Gastroesophageal sphincter (tissue), 4 donors: ENCODE measurements at regions not wholly inside any gene's neighbourhood (a gene's known extent, or its start where the extent isn't known, plus 50 kb on each side); places are given as distances from the start of the nearest gene placed in this dataset.

Experiments used
- ATAC-seq: fragments of 150-250 bp; one replicate; pipeline ENCODE4 v1.9.1; 2016; ENCODE audit warnings: mild to moderate bottlenecking, moderate library complexity
- H3K27ac ChIP-seq, 4 donors: fragments of 200-600 bp; sonication (generic) in 3 of 4; 1 replicate in 3 of 4; 2 replicates in 1 of 4; pipeline ENCODE4 v1.5.1; 2016 to 2019
- H3K27me3 ChIP-seq: fragments of 200-600 bp; sonication (generic); one replicate; pipeline ENCODE4 v1.5.1; 2019
- H3K36me3 ChIP-seq, 2 donors: fragments of 200-600 bp; sonication (generic); one replicate each; pipeline ENCODE4 v1.5.1; 2019; ENCODE audit warnings: control low read depth in 1 of 2
- H3K4me1 ChIP-seq, 3 donors: fragments of 200-600 bp; sonication (generic); 1 replicate in 2 of 3; 2 replicates in 1 of 3; pipeline ENCODE4 v1.5.1; 2016 to 2019; ENCODE audit warnings: control low read depth in 2 of 3
- H3K4me3 ChIP-seq, 2 donors: fragments of 200-600 bp; sonication (generic); one replicate each; pipeline ENCODE4 v1.5.1; 2019; ENCODE audit warnings: mild to moderate bottlenecking in 1 of 2, moderate library complexity in 1 of 2
- H3K9me3 ChIP-seq, 3 donors: fragments of 200-600 bp; sonication (generic); one replicate each; pipeline ENCODE4 v1.5.1; 2017 to 2019; ENCODE audit warnings: control low read depth in 2 of 3
- EP300 ChIP-seq: sonication (generic); formaldehyde crosslinking; IDR thresholded peaks from one replicate; pipeline ENCODE4 v1.6.1; 2017; ENCODE audit warnings: antibody characterized with exemption, mild to moderate bottlenecking
- POLR2A ChIP-seq, 2 donors: fragments of 450-650 bp; IDR thresholded peaks; one replicate each; pipeline ENCODE4 v1.6.1; 2017; ENCODE audit warnings: antibody characterized with exemption in 2 of 2, mild to moderate bottlenecking in 2 of 2, moderate library complexity in 1 of 2
- POLR2AphosphoS5 ChIP-seq: sonication (generic); formaldehyde crosslinking; IDR thresholded peaks from one replicate; pipeline ENCODE4 v1.6.1; 2017; ENCODE audit warnings: antibody characterized with exemption
- WGBS, 2 donors: methylation state at CpG; one replicate each; pipeline ENCODE4 v1.1.5; 2018; ENCODE audit warnings: low coverage in 1 of 2; 5-methylcytosine and 5-hydroxymethylcytosine counted together
- TF ChIP-seq, protein P1 (sequence below), 4 experiments: fragments of 200-600 bp in 2 of 4; fragments of 450-650 bp in 2 of 4; sonication (generic) in 1 of 4; IDR thresholded peaks; one replicate each; pipeline ENCODE4 v1.5.1; 2017 to 2019; ENCODE audit warnings: antibody characterized with exemption in 4 of 4, mild to moderate bottlenecking in 2 of 4, moderate library complexity in 2 of 4

DNA sequence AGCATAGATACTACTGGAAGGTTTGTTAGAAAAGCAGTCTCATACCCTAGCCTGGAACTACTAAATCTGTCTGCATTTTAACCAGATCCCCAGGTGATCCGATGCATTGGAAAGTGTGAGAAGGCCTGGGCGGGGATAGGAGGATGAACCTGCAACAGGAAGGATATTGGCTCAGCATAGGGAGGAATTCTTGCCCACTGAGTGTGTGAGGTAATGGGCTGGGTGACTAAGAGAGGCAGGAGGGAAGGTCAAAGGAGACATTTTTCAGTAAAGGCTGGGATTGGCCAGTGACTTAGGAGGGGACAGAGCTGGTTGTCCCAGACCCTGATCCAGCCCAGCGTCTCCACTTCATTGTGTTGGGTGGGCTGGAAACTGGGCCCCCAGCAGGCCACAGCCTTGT lies 191.0 kb upstream of the LRFN2 start:
- 83 to 100% methylated on average over 1 to 3 of the region's 3 CpGs for WGBS, 2 donors
- TF ChIP-seq, protein P1, sequence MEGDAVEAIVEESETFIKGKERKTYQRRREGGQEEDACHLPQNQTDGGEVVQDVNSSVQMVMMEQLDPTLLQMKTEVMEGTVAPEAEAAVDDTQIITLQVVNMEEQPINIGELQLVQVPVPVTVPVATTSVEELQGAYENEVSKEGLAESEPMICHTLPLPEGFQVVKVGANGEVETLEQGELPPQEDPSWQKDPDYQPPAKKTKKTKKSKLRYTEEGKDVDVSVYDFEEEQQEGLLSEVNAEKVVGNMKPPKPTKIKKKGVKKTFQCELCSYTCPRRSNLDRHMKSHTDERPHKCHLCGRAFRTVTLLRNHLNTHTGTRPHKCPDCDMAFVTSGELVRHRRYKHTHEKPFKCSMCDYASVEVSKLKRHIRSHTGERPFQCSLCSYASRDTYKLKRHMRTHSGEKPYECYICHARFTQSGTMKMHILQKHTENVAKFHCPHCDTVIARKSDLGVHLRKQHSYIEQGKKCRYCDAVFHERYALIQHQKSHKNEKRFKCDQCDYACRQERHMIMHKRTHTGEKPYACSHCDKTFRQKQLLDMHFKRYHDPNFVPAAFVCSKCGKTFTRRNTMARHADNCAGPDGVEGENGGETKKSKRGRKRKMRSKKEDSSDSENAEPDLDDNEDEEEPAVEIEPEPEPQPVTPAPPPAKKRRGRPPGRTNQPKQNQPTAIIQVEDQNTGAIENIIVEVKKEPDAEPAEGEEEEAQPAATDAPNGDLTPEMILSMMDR (IDR thresholded peaks at IDR 0.05) = no peak
- TF ChIP-seq POLR2A (IDR thresholded peaks at IDR 0.05) (no peak), EP300 (no peak), POLR2AphosphoS5 (no peak)

DNA sequence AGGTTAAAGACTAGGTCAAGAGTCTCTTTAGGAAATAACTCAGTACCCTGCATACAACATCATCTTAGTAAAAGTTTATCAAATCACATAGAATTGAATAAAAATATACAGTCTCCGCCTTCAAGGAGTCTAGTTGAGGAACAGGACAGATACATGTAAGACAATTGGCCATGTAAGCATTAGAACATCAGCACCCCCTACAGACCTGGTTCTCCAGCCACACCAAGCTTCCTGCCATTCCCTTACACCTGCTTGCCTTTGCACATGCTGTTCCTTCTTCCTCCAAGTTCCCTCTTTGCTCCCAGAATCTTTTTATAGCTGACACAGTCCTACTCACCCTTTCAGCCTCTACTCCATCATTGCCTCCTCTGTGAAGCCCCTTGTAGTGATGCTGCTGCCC lies 187.8 kb upstream of the LRFN2 start:
- ATAC-seq = no peak
- no peak overlapping the region for H3K27ac ChIP-seq
- no peaks in the 10 kb centered on the region for H3K36me3 ChIP-seq
- H3K4me1 ChIP-seq = no peaks in the 10 kb centered on the region
- peaks cover 21% of the 10 kb centered on the region for H3K27me3 ChIP-seq
- TF ChIP-seq EP300 = no peak
- no peak for TF ChIP-seq POLR2A (IDR thresholded peaks at IDR 0.05)
- TF ChIP-seq, protein P1 (IDR thresholded peaks at IDR 0.05) = no peak
- no peak for TF ChIP-seq POLR2AphosphoS5
- no peak overlapping the region for H3K4me3 ChIP-seq
- WGBS, 2 donors = 73 to 100% methylated on average over 1 of the region's 1 CpG
- peaks cover 0 to 6% (median 0%) of the 10 kb centered on the region in 3 donors for H3K9me3 ChIP-seq

More for the DNA sequence above, 191.0 kb upstream of the LRFN2 start:
- no peaks in the 10 kb centered on the region for H3K4me1 ChIP-seq
- H3K4me3 ChIP-seq = no peak overlapping the region
- H3K36me3 ChIP-seq = no peaks in the 10 kb centered on the region
- peaks cover 21% of the 10 kb centered on the region for H3K27me3 ChIP-seq
- no peak for ATAC-seq
- H3K9me3 ChIP-seq = no peaks in the 10 kb centered on the region
- H3K27ac ChIP-seq = no peak overlapping the region

DNA sequence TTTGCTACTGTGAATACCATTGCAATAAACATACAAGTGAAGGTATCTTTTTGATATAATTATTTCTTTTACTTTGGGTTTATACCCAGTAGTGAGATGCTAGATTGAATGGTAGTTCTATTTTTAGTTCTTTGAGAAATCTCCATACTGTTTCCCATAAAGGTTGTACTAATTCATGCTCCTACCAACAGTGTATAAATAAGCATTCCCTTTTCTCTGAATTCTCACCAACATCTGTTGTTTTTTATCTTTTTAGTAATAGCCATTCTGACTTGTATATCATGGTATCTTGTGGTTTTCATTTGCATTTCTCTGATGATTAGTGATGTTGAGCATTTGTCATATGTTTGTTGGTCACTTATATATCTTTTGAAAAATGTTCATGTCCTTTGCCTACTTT lies 183.6 kb upstream of the LRFN2 start:
- TF ChIP-seq POLR2A (IDR thresholded peaks at IDR 0.05) (no peak), EP300 (no peak), POLR2AphosphoS5 (no peak)
- TF ChIP-seq, protein P1 (IDR thresholded peaks at IDR 0.05) = no peak
- no peak for ATAC-seq
- no peaks in the 10 kb centered on the region for H3K36me3 ChIP-seq

DNA sequence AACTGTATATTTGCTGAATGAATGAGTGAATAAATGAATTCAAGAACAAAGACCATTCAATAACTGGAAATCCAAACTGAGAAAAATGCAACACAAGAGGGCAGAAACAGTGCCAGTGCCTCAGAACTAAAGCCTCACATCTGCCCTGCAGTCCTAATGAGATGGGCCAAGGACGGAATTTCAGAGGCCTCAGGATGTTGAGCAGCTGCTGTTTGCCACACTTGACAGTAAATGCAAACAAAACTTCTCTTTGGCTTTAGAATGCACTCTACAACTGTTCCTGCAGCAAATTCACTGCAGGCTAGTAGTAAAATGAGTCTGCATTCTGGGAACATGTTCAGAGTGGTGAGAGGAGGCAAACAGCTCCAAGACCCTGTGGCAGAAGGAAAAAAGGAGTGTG lies 177.6 kb upstream of the LRFN2 start:
- WGBS, 2 donors = 20 to 43% methylated on average over 1 of the region's 1 CpG
- H3K27me3 ChIP-seq = no peaks in the 10 kb centered on the region
- H3K4me3 ChIP-seq = no peak overlapping the region
- H3K36me3 ChIP-seq = no peaks in the 10 kb centered on the region
- TF ChIP-seq POLR2A (IDR thresholded peaks at IDR 0.05) = no peak
- TF ChIP-seq, protein P1 (IDR thresholded peaks at IDR 0.05) = no peak
- no peak for TF ChIP-seq POLR2AphosphoS5
- TF ChIP-seq EP300 = no peak
- H3K9me3 ChIP-seq = no peaks in the 10 kb centered on the region
- H3K4me1 ChIP-seq = no peaks in the 10 kb centered on the region
- no peak for ATAC-seq
- H3K27ac ChIP-seq = no peak overlapping the region

More for the DNA sequence above, 183.6 kb upstream of the LRFN2 start:
- Histone ChIP-seq H3K4me3 (no peak overlapping the region), H3K4me1 (no peaks in the 10 kb centered on the region), H3K27ac (no peak overlapping the region), H3K27me3 (no peaks in the 10 kb centered on the region), H3K9me3 (peaks cover 0 to 6% (median 0%) of the 10 kb centered on the region in 3 donors)

DNA sequence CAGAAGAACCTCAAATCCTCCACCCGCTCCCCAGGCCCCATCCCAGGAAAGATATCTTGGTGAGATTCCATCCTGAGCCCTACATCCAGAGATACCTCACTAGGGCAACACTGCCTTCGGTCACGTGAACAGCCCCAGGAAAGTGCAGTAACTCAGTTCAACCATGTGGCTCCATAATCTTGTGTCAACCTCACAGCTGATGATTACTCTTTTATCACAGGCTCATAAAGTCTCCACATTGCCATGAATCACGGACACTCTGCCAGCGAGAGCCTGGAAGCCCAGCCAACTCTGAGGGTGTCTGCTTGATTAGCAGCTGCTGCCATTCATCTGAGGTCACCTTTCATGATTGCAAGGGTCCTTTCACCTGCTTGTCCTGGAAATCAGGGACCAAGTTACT lies 175.8 kb upstream of the LRFN2 start:
- 80 to 100% methylated on average over 2 of the region's 5 CpGs for WGBS, 2 donors
- Histone ChIP-seq H3K4me3 (no peak overlapping the region), H3K27ac (no peak overlapping the region), H3K36me3 (no peaks in the 10 kb centered on the region), H3K27me3 (peaks cover 7% of the 10 kb centered on the region), H3K9me3 (no peaks in the 10 kb centered on the region), H3K4me1 (no peaks in the 10 kb centered on the region)
- TF ChIP-seq EP300 = no peak
- ATAC-seq = no peak
